ENCODE measurements at regions not wholly inside any gene's neighbourhood (a gene's known extent, or its start where the extent isn't known, plus 50 kb on each side); places are given as distances from the start of the nearest gene placed in this dataset.

DNA sequence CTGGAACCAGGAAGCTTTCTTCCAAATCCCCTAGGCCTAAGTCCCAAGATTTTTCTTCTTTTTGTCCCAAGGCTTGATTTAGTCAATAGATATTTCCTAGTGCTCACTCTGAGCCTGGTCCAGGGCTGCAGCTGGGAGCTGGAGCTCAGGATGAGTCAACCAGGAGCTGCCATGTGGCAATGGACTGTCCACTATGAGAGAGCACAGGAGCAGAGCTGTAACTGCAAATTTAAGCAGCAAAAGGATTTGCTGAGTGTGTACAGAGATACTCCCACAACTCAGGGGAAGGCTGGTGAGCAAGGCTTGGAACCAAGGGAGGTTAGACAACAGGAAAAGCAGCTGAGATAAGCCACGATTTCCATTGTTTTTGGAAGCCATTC, 92.1 kb upstream of the CXCL12 start:
- DNase-seq, result no peak

DNA sequence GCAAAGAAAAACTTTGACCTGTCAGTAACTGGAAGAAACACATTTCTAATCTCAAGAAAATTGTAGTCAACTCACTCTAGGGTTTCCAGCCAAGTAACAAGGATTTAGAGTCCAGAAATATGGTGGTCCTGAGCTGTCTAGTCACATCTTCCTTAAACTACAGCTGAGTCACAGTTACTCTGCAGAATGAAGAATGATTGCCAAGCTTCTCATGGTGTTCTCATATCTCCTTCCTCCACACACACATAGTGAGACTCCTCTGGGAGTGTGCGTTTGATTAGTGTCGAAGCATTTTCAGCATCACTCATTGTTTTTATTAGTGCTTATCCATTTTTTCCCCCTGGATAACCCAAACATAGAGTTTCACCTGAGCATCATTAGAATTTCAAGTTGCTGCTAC, 93.1 kb upstream of the CXCL12 start:
- DNase-seq, result no peak

- DNase-seq, result no peak
Measured at GRCh38 chr10:44478876-44479705, 94.2 kb upstream of the CXCL12 start.

GRCh38 chr10:44492678-44493077, 107.8 kb upstream of the CXCL12 start:
- no peak for DNase-seq

DNA sequence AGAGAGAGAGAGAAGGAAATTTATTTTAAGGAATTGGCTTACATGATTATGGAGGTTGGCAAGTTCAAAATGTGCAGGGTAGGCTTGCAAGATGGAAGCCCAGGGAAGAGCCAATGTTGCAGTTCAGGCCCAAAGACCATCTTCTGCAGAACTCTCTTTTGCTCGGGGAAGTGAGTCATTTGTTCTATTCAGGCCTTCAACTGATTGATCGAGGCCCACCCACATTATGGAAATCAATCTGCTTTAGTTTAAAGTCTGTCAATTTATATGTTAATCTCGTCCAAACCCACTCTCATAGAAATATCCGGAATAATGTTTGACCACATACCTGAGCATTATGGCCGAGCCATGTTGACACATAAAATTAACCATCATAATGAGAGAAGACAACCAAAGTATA, 113.3 kb upstream of the CXCL12 start:
- no peak for DNase-seq

GRCh38 chr10:44500451-44500850, 115.6 kb upstream of the CXCL12 start:
- DNase-seq, result no peak

DNA sequence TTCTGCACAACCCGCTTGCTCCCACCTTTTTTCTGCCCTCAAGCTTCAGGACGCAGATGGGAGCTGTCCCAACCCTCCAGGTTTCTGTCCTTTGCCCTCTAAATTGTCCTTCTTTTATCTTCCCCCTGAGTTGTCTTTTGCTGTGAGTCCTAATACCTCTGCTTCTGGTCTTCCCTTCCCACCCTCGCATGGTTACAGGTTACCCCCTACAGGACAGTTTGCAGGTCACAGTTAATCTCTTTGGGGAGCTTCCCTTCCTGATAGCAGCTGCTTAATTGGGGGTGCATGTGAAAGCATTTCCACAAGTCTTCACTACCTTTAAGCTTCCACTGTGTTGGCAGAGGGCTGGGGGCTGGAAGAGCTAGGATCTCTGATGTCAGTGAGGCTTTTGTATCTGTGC, 121.5 kb upstream of the CXCL12 start:
- DNase-seq, result no peak

- no peak for DNase-seq
Measured at GRCh38 chr10:44510379-44511115, 125.7 kb upstream of the CXCL12 start.

DNA sequence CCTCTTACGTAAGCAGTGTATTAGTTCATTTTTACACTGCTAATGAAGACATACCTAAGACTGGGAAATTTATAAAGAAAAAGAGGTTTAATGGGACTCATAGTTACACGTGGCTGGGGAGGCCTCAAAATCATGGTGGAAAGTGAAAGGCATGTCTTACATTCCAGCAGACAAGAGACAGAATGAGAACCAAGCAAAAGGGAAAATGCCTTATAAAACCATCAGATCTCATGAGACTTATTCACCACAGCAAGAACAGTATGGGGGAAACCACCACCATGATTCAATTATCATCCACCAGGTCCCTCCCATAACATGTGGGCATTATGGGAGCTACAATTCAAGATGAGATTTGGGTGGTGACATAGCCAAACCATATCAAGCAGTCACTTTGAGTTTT, 126.3 kb upstream of the CXCL12 start:
- DNase-seq, result no peak

DNA sequence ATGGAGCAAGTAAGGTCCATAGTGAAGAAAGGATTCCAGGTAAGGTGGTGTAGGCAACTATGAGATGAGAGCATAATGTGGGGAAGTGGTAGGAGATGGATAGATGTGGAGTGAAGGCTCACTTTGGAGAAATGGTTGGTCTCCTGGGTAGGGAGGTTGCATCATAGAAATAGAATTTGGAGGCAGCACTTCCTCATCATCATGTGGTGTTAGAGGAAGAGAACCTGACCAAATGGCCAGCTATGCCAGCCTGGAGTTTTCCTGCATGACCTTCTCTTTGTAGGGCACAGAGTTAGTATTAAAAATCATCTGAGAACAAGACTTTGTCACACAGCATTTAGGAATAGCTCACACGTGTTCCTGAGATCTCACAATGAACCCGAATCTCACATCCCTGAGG, 126.7 kb upstream of the CXCL12 start:
- DNase-seq, result no peak

DNA sequence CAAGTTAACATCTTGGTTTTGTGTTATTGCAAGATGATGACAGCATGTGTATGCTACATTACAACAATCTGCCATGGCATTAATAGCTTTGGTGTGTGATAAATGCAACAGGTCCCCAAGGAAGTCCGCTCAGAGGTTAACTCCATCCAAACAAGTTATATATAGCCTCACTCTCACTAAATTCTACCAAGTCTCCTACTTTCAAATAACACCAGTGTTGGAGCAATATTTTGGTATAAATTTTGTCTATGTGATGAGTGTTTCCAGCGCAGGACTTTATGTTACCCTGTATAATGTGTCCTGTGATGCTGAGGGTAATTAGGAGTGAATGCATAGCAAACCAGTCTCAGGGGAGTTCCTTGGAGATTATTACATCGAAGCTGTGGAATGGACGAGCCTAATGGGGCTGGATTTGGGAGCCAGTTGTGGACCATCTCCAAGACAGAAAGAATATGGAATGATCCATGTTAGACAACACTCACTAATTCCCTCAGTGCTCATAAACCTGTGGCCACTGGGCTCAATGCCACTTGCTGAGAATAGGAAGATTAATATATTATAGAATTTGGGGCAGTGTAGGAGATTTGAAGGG, 127.6 kb upstream of the CXCL12 start:
- no peak for DNase-seq

- DNase-seq, result no peak
Measured at GRCh38 chr10:44513591-44513990, 128.7 kb upstream of the CXCL12 start.

DNA sequence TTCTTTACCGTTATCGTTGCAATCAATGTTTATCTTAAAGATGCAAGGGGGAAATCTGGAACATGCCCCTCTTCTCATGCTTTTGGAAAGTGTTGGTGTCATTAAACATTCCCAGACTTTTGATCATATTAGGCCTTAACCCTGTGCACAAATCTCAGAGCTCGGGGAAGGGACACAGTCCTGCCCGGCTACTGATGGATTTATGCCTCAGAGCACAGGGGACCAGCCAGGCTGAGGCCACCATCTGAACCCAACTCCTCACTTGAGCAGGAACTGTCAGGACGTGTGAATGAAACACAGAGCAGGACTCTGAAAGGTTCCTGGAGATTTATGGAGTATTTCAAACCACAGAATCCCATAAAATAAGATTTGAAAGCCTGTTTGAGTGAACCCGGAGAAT, 132.0 kb upstream of the CXCL12 start:
- DNase-seq, result no peak

DNA sequence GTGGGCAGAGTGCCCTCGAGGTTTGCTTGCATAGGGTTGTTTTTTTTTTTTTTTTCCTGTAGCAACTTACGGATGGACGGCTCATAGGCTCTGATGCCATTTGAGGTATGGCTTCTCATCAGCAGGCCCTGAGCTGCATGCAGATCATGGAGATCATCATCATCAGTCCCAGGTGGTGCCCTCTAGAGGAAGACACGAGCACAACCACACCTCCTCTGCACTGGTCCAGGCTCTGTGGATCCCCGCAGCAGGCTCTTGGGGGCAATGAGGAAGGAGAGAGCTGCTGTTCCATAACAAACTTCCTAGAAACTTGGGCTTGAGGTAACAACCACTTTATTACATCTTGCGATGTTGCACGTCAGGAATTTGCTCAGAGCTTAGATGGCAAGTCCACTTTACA, 132.7 kb upstream of the CXCL12 start:
- no peak for DNase-seq

DNA sequence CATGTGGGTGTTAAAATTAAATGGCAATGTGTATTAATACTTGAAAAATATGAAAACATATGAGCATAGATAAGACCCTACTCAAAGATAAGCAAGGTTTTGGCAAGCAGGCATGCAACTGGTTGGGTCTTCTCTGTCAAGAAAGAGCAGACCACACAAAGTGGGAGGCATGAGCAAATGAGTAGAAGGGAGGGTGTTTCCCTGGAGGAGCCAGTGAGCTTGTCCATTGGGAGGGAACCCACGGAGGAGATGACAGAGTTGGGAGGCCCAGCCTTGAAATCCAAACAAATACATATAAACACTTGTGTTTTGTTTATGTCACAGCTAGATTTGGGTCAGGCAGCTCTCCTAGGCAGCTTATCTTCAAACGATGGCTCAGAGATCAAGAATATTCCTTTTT, 134.5 kb upstream of the CXCL12 start:
- no peak for DNase-seq

DNA sequence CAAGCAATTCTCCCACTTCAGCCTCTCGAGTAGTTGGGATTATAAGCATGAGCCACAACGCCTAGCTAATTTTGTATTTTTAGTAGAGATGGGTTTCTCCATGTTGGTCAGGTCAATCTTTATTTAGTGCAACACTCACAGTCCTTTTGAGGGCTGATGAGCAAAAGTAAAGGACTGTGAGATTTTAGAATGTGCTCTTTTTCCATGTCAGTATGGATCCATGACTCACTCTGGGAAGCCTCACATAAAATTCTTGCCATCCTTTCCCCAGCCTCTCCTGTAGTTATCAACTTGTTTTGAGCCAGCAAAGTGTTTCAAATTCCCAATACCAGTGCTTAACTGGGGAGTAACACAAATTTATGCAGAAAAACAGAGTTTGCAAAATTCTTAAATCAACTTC, 135.8 kb upstream of the CXCL12 start:
- DNase-seq, result no peak

DNA sequence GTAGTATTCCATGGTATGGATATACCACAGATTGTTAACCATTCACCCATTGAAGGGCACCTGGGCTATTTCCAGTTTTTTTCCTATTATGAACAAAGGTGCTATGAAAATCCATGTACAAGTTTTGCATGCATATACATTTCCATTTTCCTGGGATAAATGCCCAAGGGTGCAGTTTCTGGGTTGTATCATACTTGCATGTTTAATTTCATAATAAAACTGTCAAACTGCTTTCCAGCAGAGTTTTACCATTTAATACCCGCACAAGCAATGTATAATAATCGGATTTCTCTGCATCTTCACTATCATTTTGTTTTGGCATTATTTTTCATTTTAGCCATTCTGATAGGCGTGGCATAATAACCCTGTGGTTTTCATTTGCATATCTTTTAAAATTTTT, 154.3 kb upstream of the CXCL12 start:
- DNase-seq, result no peak

- no peak for DNase-seq
Measured at GRCh38 chr10:44552726-44553125, 167.8 kb upstream of the CXCL12 start.

GRCh38 chr10:44557596-44558191, 172.8 kb upstream of the CXCL12 start:
- no peak for DNase-seq

DNA sequence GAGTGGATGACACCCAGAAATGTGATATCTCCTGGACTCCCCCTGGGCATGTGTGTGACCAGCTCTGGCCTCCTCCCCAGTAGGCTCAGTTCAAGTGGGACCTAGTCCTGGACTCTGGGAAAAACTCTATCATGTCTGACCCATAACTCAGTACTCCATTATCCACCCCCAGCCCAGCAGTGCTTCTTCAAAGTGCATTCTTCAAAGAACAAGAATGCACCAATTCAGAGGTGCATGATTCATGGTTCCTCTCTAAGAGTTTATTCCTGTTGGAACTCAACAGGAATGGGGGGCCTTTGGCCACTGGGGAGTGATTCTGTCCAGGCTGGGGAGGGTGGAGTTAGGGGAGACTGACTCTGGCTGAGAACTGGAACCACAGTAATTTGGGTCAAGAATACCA, 173.6 kb upstream of the CXCL12 start:
- no peak for DNase-seq

- DNase-seq, result no peak
Measured at GRCh38 chr10:44564361-44564760, 179.5 kb upstream of the CXCL12 start.

DNA sequence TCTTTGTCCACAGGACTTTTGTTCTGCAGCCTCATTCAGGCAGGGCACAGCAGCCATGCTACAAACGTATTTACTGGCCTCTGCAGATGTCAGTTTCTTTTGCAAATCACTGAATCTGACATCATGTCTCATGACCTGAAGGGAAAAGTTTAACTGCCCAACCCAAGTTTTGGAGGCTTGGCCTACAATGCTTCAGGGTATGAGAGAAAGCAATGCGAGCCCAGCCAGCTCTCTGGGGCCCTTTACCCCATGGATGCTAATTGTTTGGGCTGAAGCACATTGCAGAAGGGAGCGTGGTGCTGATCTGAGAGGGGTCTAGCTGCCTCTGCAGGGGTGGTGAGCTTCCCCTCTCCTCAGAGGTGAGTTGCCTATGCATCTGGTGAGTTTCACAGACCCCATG, 179.9 kb upstream of the CXCL12 start:
- no peak for DNase-seq

DNA sequence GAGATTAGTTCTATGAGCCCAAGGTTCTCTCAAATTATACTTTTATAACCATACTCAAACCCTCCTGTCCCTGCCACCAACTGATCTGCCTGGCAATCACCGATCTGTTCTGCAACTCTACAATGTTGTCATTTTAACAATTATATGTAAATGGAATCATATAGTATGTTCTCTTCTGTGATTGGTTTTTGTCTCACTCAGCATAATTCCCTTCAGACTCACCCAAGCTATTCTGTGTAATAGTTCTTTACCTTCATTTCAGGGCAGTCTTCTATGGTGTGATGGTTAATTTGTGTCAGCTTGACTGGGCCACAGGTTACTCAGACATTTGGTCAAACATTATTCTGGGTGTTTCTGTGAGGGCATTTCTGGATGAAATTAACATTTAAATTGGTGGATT, 181.9 kb upstream of the CXCL12 start:
- no peak for DNase-seq

DNA sequence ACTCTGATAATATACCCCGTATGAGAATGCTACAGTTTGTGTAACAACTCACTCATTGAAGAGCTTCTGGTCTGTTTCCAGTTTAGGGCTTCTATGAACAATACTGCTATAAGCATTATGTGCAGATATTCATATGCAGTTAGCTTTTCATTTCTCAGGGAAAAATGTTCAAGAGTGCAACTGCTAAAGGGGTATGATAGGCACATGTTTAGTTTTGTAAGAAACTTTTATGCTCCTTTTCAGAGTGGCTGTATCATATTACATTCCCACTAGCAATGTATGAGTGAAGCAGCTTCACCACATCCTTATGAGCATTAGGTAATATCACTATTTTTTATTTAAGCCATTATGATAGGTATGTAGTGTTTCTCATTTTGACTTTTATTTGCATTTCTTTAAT, 182.6 kb upstream of the CXCL12 start:
- DNase-seq, result no peak

Measured in 8988T (cell line).